WTC11 (cell line): ENCODE measurements at regions not wholly inside any gene's neighbourhood (a gene's known extent, or its start where the extent isn't known, plus 50 kb on each side); places are given as distances from the start of the nearest gene placed in this dataset.

ENCODE experiments used
- ATAC-seq: fragments of 200-7000 bp; cut with Tn5 transposase; 2 replicates; pipeline ENCODE4 v1.10.0; 2021; ENCODE audit warnings: mild to moderate bottlenecking, moderate library complexity
- CTCF ChIA-PET: fragments of 300-600 bp; sonication (Branson Sonifier 250); formaldehyde crosslinking; loops from one replicate; lab custom pipeline; 2021; ENCODE audit warnings: antibody characterized with exemption; lab: Charles Lee
- POLR2A ChIA-PET: fragments of 350-600 bp; sonication (Branson Sonifier 250); formaldehyde crosslinking; loops from one replicate; lab custom pipeline; 2021; ENCODE audit warnings: antibody characterized with exemption; lab: Charles Lee
- DNase-seq: peaks from one replicate; pipeline ENCODE4 v3.0.0; 2021; ENCODE audit warnings: low spot score
- H3K27ac Mint-ChIP-seq: 2 replicates; pipeline ENCODE4 v1.8.0; 2021; ENCODE audit warnings: mixed read lengths
- H3K27me3 Mint-ChIP-seq: 2 replicates; pipeline ENCODE4 v1.8.0; 2021; ENCODE audit warnings: low read depth, mild to moderate bottlenecking, moderate library complexity, mixed read lengths
- H3K36me3 Mint-ChIP-seq: 2 replicates; pipeline ENCODE4 v1.8.0; 2021; ENCODE audit warnings: mixed read lengths
- H3K4me1 Mint-ChIP-seq: 2 replicates; pipeline ENCODE4 v1.8.0; 2022; ENCODE audit warnings: mixed read lengths
- H3K4me3 Mint-ChIP-seq: 2 replicates; pipeline ENCODE4 v1.8.0; 2021; ENCODE audit warnings: mild to moderate bottlenecking, moderate library complexity, mixed read lengths
- H3K9me3 Mint-ChIP-seq: 2 replicates; pipeline ENCODE4 v1.8.0; 2021; ENCODE audit warnings: mixed read lengths
- ARID4B ChIP-seq: sonication (generic); formaldehyde crosslinking; IDR thresholded peaks from 2 replicates; pipeline ENCODE4 v1.8.0; 2023; ENCODE audit warnings: missing genetic modification reagents, mild to moderate bottlenecking, borderline replicate concordance
- CREM ChIP-seq: sonication (generic); formaldehyde crosslinking; IDR thresholded peaks from 2 replicates; pipeline ENCODE4 v1.8.1; 2022; ENCODE audit warnings: mild to moderate bottlenecking, missing genetic modification reagents, moderate library complexity
- E2F5 ChIP-seq: sonication (generic); formaldehyde crosslinking; IDR thresholded peaks from 2 replicates; pipeline ENCODE4 v1.8.1; 2022; ENCODE audit warnings: mild to moderate bottlenecking, moderate library complexity, missing genetic modification reagents
- ELF4 ChIP-seq: sonication (generic); formaldehyde crosslinking; IDR thresholded peaks from 2 replicates; pipeline ENCODE4 v1.8.1; 2022; ENCODE audit warnings: low read depth, mild to moderate bottlenecking, moderate library complexity, missing genetic modification reagents
- ESRRA ChIP-seq: sonication (generic); formaldehyde crosslinking; IDR thresholded peaks from 2 replicates; pipeline ENCODE4 v1.8.1; 2022; ENCODE audit warnings: mild to moderate bottlenecking, missing genetic modification reagents, borderline replicate concordance
- MYBL2 ChIP-seq: sonication (generic); formaldehyde crosslinking; IDR thresholded peaks from 2 replicates; pipeline ENCODE4 v1.8.1; 2023; ENCODE audit warnings: mild to moderate bottlenecking, moderate library complexity, missing genetic modification reagents
- TCF7 ChIP-seq: sonication (generic); formaldehyde crosslinking; IDR thresholded peaks from 2 replicates; pipeline ENCODE4 v1.8.0; 2022; ENCODE audit warnings: mild to moderate bottlenecking, low read depth, missing genetic modification reagents, moderate library complexity
- TEAD1 ChIP-seq: sonication (generic); formaldehyde crosslinking; IDR thresholded peaks from 2 replicates; pipeline ENCODE4 v1.8.0; 2022; ENCODE audit warnings: mild to moderate bottlenecking, missing genetic modification reagents
- ZNF121 ChIP-seq: sonication (generic); formaldehyde crosslinking; IDR thresholded peaks from 2 replicates; pipeline ENCODE4 v1.8.0; 2023; ENCODE audit warnings: missing genetic modification reagents
- ZNF138 ChIP-seq: sonication (generic); formaldehyde crosslinking; conservative IDR thresholded peaks from 2 replicates; pipeline ENCODE4 v1.8.1; 2022; ENCODE audit warnings: mild to moderate bottlenecking, moderate library complexity, missing genetic modification reagents
- ZNF219 ChIP-seq: sonication (generic); formaldehyde crosslinking; IDR thresholded peaks from 2 replicates; pipeline ENCODE4 v1.8.0; 2023; ENCODE audit warnings: missing genetic modification reagents, mild to moderate bottlenecking, borderline replicate concordance
- ZNF416 ChIP-seq: fragments of 250-450 bp; sonication (Bioruptor Pico); IDR thresholded peaks from 2 replicates; pipeline ENCODE4 v1.9.0; 2021; ENCODE audit warnings: mild to moderate bottlenecking, inconsistent platforms
- TF ChIP-seq, protein P1 (sequence below): sonication (generic); formaldehyde crosslinking; IDR thresholded peaks from 2 replicates; pipeline ENCODE4 v1.8.1; 2023; ENCODE audit warnings: mild to moderate bottlenecking, missing genetic modification reagents, moderate library complexity
- TF ChIP-seq, protein P2 (sequence below): fragments of 250-450 bp; sonication (Bioruptor Pico); IDR thresholded peaks from 2 replicates; pipeline ENCODE4 v1.9.0; 2021; ENCODE audit warnings: moderate library complexity, mild to moderate bottlenecking, inconsistent platforms, borderline replicate concordance
- TF ChIP-seq, protein P3 (sequence below): sonication (generic); formaldehyde crosslinking; IDR thresholded peaks from 2 replicates; pipeline ENCODE4 v1.8.1; 2023; ENCODE audit warnings: mild to moderate bottlenecking, missing genetic modification reagents
- TF ChIP-seq, protein P4 (sequence below): fragments of 200-600 bp; IDR thresholded peaks from 2 replicates; pipeline ENCODE4 v1.8.0; 2022; ENCODE audit warnings: antibody characterized with exemption
- TF ChIP-seq, protein P5 (sequence below): sonication (generic); formaldehyde crosslinking; IDR thresholded peaks from 2 replicates; pipeline ENCODE4 v1.8.0; 2022; ENCODE audit warnings: mild to moderate bottlenecking, missing genetic modification reagents
- TF ChIP-seq, protein P6 (sequence below): fragments of 250-450 bp; sonication (Bioruptor Pico); IDR thresholded peaks from 2 replicates; pipeline ENCODE4 v2.1.2; 2022; ENCODE audit warnings: mild to moderate bottlenecking, moderate library complexity

DNA sequence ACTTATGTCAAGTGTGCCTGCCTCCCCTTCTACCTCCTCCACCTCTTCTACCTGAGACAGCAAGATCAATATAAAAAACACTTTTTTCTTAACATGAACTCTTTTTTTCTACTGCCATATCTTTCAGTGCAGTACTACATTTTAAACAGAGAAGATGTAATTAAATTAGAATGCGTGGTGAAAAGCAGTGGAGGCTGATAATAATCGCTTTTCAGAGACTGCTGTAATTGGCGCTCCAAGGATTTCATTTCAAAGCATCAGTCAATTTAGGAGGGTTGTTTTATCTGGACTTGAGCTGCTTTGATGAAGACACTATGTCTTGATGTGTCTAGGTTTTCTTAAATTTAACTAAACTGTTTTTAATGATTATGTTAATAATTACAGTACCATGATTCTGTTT is 85.3 kb upstream of the CRBN start:
- ATAC-seq = no peak
- H3K4me3 Mint-ChIP-seq = no peak overlapping the region
- ChIA-PET POLR2A (no interaction called here), CTCF (no interaction called here)
- peaks cover 59% of the 10 kb centered on the region for H3K9me3 Mint-ChIP-seq
- peaks cover 19% of the 10 kb centered on the region for H3K36me3 Mint-ChIP-seq
- H3K4me1 Mint-ChIP-seq = no peaks in the 10 kb centered on the region
- H3K27ac Mint-ChIP-seq = no peak overlapping the region
- TF ChIP-seq, protein P1, sequence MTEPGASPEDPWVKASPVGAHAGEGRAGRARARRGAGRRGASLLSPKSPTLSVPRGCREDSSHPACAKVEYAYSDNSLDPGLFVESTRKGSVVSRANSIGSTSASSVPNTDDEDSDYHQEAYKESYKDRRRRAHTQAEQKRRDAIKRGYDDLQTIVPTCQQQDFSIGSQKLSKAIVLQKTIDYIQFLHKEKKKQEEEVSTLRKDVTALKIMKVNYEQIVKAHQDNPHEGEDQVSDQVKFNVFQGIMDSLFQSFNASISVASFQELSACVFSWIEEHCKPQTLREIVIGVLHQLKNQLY (CRISPR knock-in tag) = no peak
- TF ChIP-seq, protein P2, sequence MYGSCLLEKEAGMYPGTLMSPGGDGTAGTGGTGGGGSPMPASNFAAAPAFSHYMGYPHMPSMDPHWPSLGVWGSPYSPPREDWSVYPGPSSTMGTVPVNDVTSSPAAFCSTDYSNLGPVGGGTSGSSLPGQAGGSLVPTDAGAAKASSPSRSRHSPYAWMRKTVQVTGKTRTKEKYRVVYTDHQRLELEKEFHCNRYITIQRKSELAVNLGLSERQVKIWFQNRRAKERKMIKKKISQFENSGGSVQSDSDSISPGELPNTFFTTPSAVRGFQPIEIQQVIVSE = no peak
- TF ChIP-seq, protein P3, sequence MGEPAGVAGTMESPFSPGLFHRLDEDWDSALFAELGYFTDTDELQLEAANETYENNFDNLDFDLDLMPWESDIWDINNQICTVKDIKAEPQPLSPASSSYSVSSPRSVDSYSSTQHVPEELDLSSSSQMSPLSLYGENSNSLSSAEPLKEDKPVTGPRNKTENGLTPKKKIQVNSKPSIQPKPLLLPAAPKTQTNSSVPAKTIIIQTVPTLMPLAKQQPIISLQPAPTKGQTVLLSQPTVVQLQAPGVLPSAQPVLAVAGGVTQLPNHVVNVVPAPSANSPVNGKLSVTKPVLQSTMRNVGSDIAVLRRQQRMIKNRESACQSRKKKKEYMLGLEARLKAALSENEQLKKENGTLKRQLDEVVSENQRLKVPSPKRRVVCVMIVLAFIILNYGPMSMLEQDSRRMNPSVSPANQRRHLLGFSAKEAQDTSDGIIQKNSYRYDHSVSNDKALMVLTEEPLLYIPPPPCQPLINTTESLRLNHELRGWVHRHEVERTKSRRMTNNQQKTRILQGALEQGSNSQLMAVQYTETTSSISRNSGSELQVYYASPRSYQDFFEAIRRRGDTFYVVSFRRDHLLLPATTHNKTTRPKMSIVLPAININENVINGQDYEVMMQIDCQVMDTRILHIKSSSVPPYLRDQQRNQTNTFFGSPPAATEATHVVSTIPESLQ = no peak
- no peak for TF ChIP-seq ZNF416 (CRISPR knock-in tag)
- TF ChIP-seq, protein P4, sequence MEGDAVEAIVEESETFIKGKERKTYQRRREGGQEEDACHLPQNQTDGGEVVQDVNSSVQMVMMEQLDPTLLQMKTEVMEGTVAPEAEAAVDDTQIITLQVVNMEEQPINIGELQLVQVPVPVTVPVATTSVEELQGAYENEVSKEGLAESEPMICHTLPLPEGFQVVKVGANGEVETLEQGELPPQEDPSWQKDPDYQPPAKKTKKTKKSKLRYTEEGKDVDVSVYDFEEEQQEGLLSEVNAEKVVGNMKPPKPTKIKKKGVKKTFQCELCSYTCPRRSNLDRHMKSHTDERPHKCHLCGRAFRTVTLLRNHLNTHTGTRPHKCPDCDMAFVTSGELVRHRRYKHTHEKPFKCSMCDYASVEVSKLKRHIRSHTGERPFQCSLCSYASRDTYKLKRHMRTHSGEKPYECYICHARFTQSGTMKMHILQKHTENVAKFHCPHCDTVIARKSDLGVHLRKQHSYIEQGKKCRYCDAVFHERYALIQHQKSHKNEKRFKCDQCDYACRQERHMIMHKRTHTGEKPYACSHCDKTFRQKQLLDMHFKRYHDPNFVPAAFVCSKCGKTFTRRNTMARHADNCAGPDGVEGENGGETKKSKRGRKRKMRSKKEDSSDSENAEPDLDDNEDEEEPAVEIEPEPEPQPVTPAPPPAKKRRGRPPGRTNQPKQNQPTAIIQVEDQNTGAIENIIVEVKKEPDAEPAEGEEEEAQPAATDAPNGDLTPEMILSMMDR = no peak
- no peak for TF ChIP-seq ZNF219 (CRISPR knock-in tag)
- no peak for DNase-seq
- peaks cover 9% of the 10 kb centered on the region for H3K27me3 Mint-ChIP-seq

DNA sequence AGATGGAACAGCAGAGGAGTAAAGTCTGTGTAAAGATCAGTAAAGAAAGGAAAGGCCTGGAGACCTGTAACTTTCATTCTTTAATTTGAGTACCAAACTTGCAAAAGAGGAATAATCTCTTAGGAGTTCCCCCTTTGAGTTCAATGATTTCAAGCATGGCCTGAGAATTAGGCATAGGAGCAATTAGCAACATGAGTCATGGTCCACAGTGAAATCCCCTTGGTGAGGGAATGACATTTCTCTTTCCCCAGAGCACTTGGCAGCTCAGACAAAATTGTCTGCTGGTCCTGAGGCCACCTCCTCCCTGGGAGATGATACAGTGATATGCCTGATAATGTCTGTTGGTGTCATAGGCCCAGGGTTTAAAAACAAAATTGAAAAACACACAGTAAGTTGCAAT is 81.4 kb upstream of the CRBN start:
- TF ChIP-seq ESRRA (no peak), CREM (CRISPR knock-in tag) (no peak), ZNF121 (CRISPR knock-in tag) (no peak), MYBL2 (CRISPR knock-in tag) (no peak), ARID4B (CRISPR knock-in tag) (no peak), E2F5 (CRISPR knock-in tag) (no peak)
- Mint-ChIP-seq H3K36me3 (peaks cover 17% of the 10 kb centered on the region), H3K4me1 (no peaks in the 10 kb centered on the region), H3K27ac (no peak overlapping the region), H3K9me3 (peaks cover 56% of the 10 kb centered on the region), H3K4me3 (no peak overlapping the region), H3K27me3 (peaks cover 4% of the 10 kb centered on the region; the same call in 1 of the 2 replicates)
- ChIA-PET POLR2A (no interaction called here), CTCF (no interaction called here)
- no peak for DNase-seq
- ATAC-seq = no peak

GRCh38 chr3:3259181-3259580 is 79.7 kb upstream of the CRBN start:
- Mint-ChIP-seq H3K36me3 (peaks cover 20% of the 10 kb centered on the region), H3K27me3 (peaks cover 4% of the 10 kb centered on the region; the same call in 1 of the 2 replicates), H3K9me3 (peaks cover 53% of the 10 kb centered on the region), H3K27ac (no peak overlapping the region), H3K4me1 (no peaks in the 10 kb centered on the region), H3K4me3 (no peak overlapping the region)
- ChIA-PET POLR2A (no interaction called here), CTCF (no interaction called here)
- DNase-seq (no peak), ATAC-seq (no peak)
- TF ChIP-seq TEAD1 (CRISPR knock-in tag) = no peak
- TF ChIP-seq, protein P3 = no peak
- TF ChIP-seq, protein P5, sequence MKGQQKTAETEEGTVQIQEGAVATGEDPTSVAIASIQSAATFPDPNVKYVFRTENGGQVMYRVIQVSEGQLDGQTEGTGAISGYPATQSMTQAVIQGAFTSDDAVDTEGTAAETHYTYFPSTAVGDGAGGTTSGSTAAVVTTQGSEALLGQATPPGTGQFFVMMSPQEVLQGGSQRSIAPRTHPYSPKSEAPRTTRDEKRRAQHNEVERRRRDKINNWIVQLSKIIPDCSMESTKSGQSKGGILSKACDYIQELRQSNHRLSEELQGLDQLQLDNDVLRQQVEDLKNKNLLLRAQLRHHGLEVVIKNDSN (CRISPR knock-in tag) = no peak
- no peak for TF ChIP-seq ZNF138 (CRISPR knock-in tag)
- no peak for TF ChIP-seq ELF4 (CRISPR knock-in tag)
- TF ChIP-seq, protein P6, sequence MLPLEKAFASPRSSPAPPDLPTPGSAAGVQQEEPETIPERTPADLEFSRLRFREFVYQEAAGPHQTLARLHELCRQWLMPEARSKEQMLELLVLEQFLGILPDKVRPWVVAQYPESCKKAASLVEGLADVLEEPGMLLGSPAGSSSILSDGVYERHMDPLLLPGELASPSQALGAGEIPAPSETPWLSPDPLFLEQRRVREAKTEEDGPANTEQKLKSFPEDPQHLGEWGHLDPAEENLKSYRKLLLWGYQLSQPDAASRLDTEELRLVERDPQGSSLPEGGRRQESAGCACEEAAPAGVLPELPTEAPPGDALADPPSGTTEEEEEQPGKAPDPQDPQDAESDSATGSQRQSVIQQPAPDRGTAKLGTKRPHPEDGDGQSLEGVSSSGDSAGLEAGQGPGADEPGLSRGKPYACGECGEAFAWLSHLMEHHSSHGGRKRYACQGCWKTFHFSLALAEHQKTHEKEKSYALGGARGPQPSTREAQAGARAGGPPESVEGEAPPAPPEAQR (CRISPR knock-in tag) = no peak
- TF ChIP-seq TCF7 (CRISPR knock-in tag) = no peak
